GM18519 (cell line): ENCODE measurements at regions not wholly inside any gene's neighbourhood (a gene's known extent, or its start where the extent isn't known, plus 50 kb on each side); places are given as distances from the start of the nearest gene placed in this dataset.

ENCODE experiments used
- ATAC-seq: cut with Tn5 transposase; IDR thresholded peaks from one replicate; pipeline ENCODE4 v1.9.1; 2021; ENCODE audit warnings: mild to moderate bottlenecking, moderate library complexity; ENCODE audit not compliant: unreplicated experiment, low FRiP score

GRCh38 chr2:189363559-189363958 is 77.7 kb upstream of the WDR75 start:
- ATAC-seq = no peak

- ATAC-seq = no peak
Measured at GRCh38 chr2:189364607-189365006, 76.7 kb upstream of the WDR75 start.

GRCh38 chr2:189366349-189366748 is 74.9 kb upstream of the WDR75 start:
- ATAC-seq = no peak

DNA sequence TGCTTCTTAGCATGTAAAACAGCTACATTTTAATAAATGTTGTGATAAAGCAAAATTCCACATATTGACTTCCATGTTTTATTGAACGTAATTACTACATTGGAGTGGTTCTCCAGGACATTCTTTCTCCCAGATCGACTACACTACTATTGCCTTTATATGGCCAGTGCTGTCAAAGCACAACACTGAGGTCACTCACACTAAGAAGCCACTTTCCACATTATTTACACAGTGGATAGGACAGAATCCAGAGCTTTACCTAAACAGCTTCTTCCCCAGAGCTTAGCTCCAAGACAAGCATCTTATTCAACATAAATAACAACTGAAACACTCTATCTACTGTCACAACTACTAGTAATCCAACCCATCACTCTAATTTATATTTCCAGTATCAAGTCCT is 73.9 kb upstream of the WDR75 start:
- no peak for ATAC-seq

GRCh38 chr2:189369566-189369965 is 71.7 kb upstream of the WDR75 start:
- no peak for ATAC-seq

- no peak for ATAC-seq
Measured at GRCh38 chr2:189370719-189371118, 70.6 kb upstream of the WDR75 start.

DNA sequence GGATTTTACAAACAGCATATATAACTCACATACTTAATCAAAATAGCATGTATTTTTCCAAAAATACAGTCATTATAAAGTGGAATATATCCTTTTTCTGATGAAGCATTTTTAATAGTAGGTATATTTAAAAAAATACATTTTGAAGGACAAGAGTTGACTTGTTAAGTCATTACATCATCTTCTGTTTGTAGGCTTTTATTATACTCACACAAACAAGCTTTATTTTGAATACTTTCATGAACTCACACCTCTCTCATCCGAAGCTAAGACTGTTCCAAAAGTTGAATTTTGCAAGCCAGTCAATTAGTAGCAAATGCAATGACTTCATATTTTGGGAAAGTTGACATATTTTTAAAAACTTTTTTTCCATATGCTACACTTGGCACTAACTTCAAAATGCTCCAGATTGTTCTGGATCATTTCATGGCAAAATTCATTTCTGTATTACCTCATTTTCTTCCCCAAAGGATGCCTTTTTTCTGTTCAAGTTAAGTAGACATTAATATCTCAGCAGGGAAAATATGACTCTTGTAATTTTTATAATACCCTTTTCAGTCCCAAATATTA is 68.5 kb upstream of the WDR75 start:
- no peak for ATAC-seq

DNA sequence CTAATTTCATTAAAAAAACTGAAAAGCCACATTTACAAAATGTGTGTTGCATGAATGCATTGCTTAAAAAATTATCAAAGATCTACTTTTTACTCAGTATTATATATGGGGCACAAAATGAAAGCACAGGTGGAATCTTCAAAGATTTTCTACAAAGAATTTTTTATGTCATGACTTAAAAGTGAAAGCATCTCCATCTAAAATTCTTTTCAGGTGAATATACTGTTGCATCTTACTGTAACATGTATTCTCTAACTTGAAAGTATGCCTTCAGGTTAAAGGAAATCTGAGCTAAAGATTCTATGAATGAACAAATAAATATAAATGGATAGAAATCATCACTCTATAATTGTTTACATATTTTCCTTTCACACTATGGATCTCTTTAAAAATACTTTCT is 66.8 kb upstream of the WDR75 start:
- no peak for ATAC-seq

- no peak for ATAC-seq
Measured at GRCh38 chr2:189375842-189376241, 65.4 kb upstream of the WDR75 start.

- no peak for ATAC-seq
Measured at GRCh38 chr2:189379287-189379630, 62.0 kb upstream of the WDR75 start.

DNA sequence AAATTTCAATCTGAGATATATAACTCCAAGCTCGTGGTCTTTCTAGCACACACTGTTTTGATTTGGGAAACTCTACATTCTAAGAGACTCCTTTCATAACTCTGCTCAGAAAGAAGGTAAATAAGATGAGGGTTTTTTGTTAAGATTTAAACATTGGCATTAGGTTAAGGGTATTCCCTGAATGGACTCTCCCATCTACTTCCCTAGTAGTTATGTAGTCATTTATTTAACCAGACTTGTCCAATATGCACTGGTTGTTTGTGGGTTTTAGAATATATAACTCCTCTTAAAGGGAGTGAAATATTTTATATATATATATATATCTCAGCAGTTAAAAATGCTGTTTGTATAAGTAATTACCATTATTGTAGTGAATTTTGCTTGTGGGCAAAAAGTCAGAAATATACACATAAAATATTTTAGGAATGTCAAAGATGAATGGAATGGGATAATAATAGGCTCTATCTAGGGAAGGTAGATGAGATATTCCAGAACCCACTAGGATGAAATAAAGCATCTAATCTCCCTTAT is 61.5 kb upstream of the WDR75 start:
- ATAC-seq = no peak

DNA sequence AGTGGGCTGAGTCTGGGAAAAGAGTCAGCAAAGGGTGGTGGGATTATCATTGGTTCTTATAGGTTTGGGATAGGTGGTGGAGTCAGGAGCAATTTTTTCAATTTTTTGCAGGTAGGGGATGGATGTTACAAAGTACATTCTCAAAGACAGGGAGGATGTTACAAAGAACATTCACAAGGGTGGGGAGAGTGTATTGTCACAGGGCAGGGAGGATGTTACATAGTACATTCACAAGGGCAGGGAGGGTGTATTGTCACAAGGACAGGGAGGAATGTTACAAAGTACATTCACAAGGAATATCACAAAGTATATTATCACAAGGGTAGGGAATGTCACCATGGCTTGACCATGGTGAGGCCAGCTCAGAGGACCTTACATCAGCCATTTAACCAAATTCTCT is 58.6 kb upstream of the WDR75 start:
- no peak for ATAC-seq

DNA sequence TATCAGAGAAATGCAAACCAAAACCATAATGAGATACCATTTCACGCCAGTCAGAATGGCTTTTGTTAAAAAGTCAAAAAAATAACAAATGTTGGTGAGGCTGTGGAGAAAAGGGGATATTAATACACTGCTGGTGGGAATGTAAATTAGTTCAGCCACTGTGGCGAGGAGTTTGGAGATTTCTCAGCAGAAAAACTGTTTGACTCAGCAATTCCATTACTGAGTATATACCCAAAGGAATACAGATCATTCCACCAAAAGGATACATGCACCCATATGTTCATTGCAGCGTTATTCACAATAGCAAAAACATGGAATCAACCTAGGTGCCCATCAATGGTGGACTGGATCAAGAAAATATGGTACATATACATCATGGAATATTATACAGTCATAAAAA is 54.5 kb upstream of the WDR75 start:
- no peak for ATAC-seq

- no peak for ATAC-seq
Measured at GRCh38 chr2:189391201-189391600, 50.1 kb upstream of the WDR75 start.
